Activated CD8-positive, alpha-beta T cell treated with anti-CD3 and anti-CD28 coated beads for 36 hours (primary cell): ENCODE measurements at regions not wholly inside any gene's neighbourhood (a gene's known extent, or its start where the extent isn't known, plus 50 kb on each side); places are given as distances from the start of the nearest gene placed in this dataset.

Experiments
- ATAC-seq: fragments of 200-7000 bp; cut with Tn5 transposase; one replicate; pipeline ENCODE4 v1.10.0; 2021; ENCODE audit warnings: mild to moderate bottlenecking, moderate library complexity
- CTCF ChIA-PET: fragments of 350-600 bp; sonication (Branson Sonifier 250); formaldehyde crosslinking; loops from one replicate; lab custom pipeline; 2021; ENCODE audit warnings: antibody characterized with exemption; lab: Charles Lee
- POLR2A ChIA-PET: fragments of 350-600 bp; sonication (Branson Sonifier 250); formaldehyde crosslinking; loops from one replicate; lab custom pipeline; 2021; ENCODE audit warnings: antibody characterized with exemption; lab: Charles Lee
- DNase-seq: peaks from one replicate; pipeline ENCODE4 v3.0.0-alpha.2; 2020
- H3K27ac Mint-ChIP-seq: one replicate; pipeline ENCODE4 v1.8.0; 2021; ENCODE audit warnings: mild to moderate bottlenecking, mixed read lengths
- H3K27me3 Mint-ChIP-seq: one replicate; pipeline ENCODE4 v1.8.0; 2021; ENCODE audit warnings: mixed read lengths
- H3K36me3 Mint-ChIP-seq: one replicate; pipeline ENCODE4 v1.8.0; 2021; ENCODE audit warnings: low read depth, mixed read lengths
- H3K4me1 Mint-ChIP-seq: one replicate; pipeline ENCODE4 v1.8.0; 2021; ENCODE audit warnings: low read depth, mixed read lengths
- H3K4me3 Mint-ChIP-seq: one replicate; pipeline ENCODE4 v1.8.0; 2021; ENCODE audit warnings: mild to moderate bottlenecking, moderate library complexity, mixed read lengths
- H3K9me3 Mint-ChIP-seq: one replicate; pipeline ENCODE4 v1.8.0; 2021; ENCODE audit warnings: mixed read lengths
- CTCF ChIP-seq: fragments of 200-600 bp; IDR thresholded peaks from one replicate; pipeline ENCODE4 v1.8.0; 2022; ENCODE audit warnings: antibody characterized with exemption, mild to moderate bottlenecking
- intact Hi-C: fragments of 100-400 bp; cut with micrococcal nuclease; formaldehyde crosslinking; loops from one replicate; pipeline ENCODE4 v1.10.0; 2022

DNA sequence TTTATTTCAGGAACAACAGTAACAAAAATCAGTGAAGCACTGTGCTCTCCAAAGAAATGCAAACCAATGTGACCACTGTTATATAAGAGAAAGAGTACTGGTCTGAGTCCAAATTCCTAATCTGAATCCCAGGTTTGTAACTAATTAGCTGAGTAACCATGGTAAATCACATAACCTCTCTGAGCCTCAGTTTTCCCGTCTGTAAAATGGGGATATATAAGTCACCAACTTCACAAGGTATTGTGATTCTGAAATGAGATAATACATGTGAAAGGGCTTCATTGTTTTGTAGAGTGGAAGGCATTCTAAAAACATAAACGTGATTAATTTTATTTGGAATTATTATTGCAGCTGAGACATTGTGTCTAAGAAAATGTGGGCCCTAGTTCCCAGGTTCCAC lies 91.3 kb upstream of the YPEL5 start:
- DNase-seq: no peak
- Mint-ChIP-seq H3K27me3 (peaks cover 14% of the 10 kb centered on the region), H3K4me1 (no peaks in the 10 kb centered on the region), H3K9me3 (no peaks in the 10 kb centered on the region), H3K27ac (no peak overlapping the region), H3K36me3 (no peaks in the 10 kb centered on the region), H3K4me3 (no peak overlapping the region)
- no peak for ATAC-seq
- ChIA-PET CTCF (no interaction called here), POLR2A (no interaction called here)
- TF ChIP-seq CTCF: no peak
- intact Hi-C loops: no loop called here

DNA sequence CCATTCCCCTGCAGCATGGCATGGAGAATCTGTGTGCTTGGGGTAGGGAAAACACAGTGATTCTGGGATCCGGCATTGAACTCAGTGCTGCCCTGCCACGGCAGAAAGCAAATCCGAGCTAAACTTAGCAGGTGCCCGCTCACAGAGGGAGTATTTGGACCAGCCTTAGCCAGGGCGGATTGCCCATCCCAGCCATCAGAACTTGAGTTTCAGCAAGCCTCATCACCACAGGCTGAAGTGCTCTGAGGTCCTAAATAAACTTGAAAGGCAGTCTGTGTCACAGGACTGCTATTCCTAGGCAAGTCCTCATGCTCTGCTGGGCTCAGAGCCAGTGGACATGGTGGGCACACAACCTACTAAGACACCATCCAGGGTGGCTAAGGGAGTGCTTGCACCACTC lies 86.2 kb upstream of the YPEL5 start:
- DNase-seq (no peak), ATAC-seq (no peak)
- POLR2A ChIA-PET: no interaction called here
- Mint-ChIP-seq H3K27ac (no peak overlapping the region), H3K4me3 (no peak overlapping the region), H3K4me1 (no peaks in the 10 kb centered on the region), H3K36me3 (no peaks in the 10 kb centered on the region), H3K9me3 (peaks cover 13% of the 10 kb centered on the region), H3K27me3 (peaks cover 9% of the 10 kb centered on the region)
- CTCF ChIA-PET: no interaction called here
- TF ChIP-seq CTCF: no peak
- intact Hi-C loops: no loop called here

GRCh38 chr2:30068067-30068466 lies 78.7 kb upstream of the YPEL5 start:
- peaks cover 15% of the 10 kb centered on the region for H3K27me3 Mint-ChIP-seq
- H3K27ac Mint-ChIP-seq: no peak overlapping the region
- ATAC-seq (no peak), DNase-seq (no peak)
- no peaks in the 10 kb centered on the region for H3K36me3 Mint-ChIP-seq
- no peak for TF ChIP-seq CTCF
- H3K4me1 Mint-ChIP-seq: no peaks in the 10 kb centered on the region
- no peak overlapping the region for H3K4me3 Mint-ChIP-seq
- ChIA-PET CTCF (interaction anchor here (1.6 kb wide), 1 partner anchor 643 kb away, joined by 4 read pairs; no protein-coding TSS in a partner anchor), POLR2A (no interaction called here)
- intact Hi-C loops: no loop called here
- H3K9me3 Mint-ChIP-seq: peaks cover 12% of the 10 kb centered on the region

DNA sequence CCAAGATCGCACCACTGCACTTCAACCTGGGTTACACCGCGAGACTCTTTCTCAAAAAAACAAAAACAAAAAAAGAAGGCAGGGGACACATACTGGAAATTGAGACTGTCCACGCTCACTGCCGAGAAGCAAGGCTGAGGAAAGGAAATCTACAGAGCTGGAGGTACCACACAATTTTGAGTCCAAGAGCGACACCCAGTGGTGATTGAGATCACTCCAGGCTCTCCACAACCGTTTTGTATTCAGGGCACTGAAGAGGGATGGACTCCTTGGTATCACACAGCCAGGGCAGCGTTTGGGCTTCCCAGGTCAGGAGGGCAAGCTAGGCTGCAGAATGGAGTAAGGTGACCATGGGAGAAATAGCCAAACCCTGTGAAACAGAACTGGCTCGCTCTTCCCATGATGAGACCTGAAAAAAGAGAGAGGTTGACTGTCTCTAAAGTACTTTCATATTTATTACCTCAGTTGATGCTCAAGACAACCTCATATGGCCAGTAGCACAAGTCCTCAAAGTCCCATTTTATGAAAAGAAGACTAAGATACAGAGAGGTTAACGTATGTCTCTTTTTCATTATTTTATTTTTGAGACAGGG lies 74.5 kb upstream of the YPEL5 start:
- ChIA-PET CTCF (interaction anchor here (0.6 to 4.9 kb wide), 14 partner anchors 9 to 472 kb away, joined by 3 to 67 read pairs (median 3); partner anchors contain the start of gene ALK), POLR2A (interaction anchor here (0.7 kb wide), 1 partner anchor 769 kb away, joined by 3 read pairs; no protein-coding TSS in a partner anchor)
- ATAC-seq (peak; percentile 91), DNase-seq (peak; percentile 82)
- Mint-ChIP-seq H3K27ac (no peak overlapping the region), H3K4me3 (no peak overlapping the region), H3K4me1 (no peaks in the 10 kb centered on the region), H3K9me3 (no peaks in the 10 kb centered on the region), H3K36me3 (no peaks in the 10 kb centered on the region), H3K27me3 (peaks cover 22% of the 10 kb centered on the region)
- TF ChIP-seq CTCF: peak; percentile 82
- intact Hi-C loops: loop anchor here (5.0 kb wide), 1 partner anchor 150 kb away; the partner anchor contains the start of gene ALK

DNA sequence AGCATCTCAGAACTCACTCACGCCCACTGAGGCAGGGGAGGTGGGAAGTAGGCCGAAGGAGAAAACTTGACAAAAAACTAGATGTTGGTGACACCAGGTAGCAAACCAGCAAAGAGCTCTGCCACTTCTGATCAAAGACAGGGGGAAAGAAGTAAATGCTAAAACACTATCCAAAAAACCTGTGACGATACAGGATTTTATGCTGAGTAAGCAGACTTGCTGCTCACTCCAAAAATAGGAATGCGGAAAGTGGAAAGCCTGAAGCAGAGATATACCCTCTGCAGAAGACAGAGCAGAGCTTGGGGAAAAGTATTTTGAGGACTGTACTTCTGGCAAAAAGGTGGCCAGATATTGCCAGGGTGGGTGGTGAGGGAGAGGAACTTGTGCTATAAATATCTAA lies 73.3 kb upstream of the YPEL5 start:
- no peak overlapping the region for H3K4me3 Mint-ChIP-seq
- CTCF ChIA-PET: interaction anchor here (0.9 to 4.9 kb wide), 4 partner anchors 9 to 151 kb away, joined by 3 to 67 read pairs (median 7); partner anchors contain the start of gene ALK
- no peak for ATAC-seq

More for the DNA sequence above, 73.3 kb upstream of the YPEL5 start:
- DNase-seq: no peak
- no peaks in the 10 kb centered on the region for H3K36me3 Mint-ChIP-seq
- H3K27ac Mint-ChIP-seq: no peak overlapping the region
- intact Hi-C loops: loop anchor here (5.0 kb wide), 1 partner anchor 151 kb away; the partner anchor contains the start of gene ALK
- H3K4me1 Mint-ChIP-seq: no peaks in the 10 kb centered on the region
- peaks cover 22% of the 10 kb centered on the region for H3K27me3 Mint-ChIP-seq
- no peak for TF ChIP-seq CTCF
- POLR2A ChIA-PET: no interaction called here
- no peaks in the 10 kb centered on the region for H3K9me3 Mint-ChIP-seq
